GM12864 (cell line): ENCODE measurements at regions not wholly inside any gene's neighbourhood (a gene's known extent, or its start where the extent isn't known, plus 50 kb on each side); places are given as distances from the start of the nearest gene placed in this dataset.

Experiments used
- DNase-seq: peaks from one replicate; pipeline ENCODE4 v3.0.0-alpha.2; 2011; ENCODE audit warnings: low read depth
- H3K4me3 ChIP-seq: 2 replicates; pipeline ENCODE4 v1.5.1; 2011; ENCODE audit warnings: mild to moderate bottlenecking, low read depth, low read length, control low read depth
- TF ChIP-seq, protein P1 (sequence below): IDR thresholded peaks from 2 replicates; pipeline ENCODE4 v1.5.1; 2011; ENCODE audit warnings: low read depth, mild to moderate bottlenecking, moderate library complexity, low read length, control low read depth, inconsistent platforms; ENCODE audit errors: missing control alignments

DNA sequence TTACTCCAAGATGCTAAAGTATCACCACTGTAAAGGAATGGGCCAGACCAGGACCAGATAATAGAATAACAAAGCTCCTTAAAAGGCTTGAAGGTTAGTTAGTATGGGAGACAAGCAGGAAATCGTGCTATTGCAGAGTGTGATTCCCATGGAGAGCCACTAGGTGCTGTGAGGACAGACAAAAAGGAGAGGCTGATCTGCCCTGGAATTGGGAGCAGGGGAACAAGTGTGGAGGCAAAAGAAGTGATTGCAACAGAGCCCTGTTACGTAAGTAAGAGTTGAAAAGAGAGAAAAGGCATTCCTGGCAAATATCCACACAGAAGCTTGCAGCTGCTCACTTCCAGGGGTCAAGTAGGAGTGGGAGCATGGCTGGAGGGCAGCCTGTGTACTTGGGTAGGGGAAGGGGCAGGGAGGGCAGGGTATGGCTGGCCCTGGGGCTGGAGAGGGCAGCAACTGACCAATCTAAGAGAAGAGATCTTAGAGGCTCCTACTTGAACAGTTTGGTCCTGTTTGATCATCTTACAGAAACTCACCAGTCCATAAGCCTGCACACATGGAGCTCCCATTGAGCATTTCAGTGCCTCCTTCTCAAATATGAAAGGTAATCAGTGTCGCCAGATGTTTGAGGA lies 207.7 kb upstream of the GJB5 start:
- DNase-seq: no peak
- no peak overlapping the region for H3K4me3 ChIP-seq
- TF ChIP-seq, protein P1, sequence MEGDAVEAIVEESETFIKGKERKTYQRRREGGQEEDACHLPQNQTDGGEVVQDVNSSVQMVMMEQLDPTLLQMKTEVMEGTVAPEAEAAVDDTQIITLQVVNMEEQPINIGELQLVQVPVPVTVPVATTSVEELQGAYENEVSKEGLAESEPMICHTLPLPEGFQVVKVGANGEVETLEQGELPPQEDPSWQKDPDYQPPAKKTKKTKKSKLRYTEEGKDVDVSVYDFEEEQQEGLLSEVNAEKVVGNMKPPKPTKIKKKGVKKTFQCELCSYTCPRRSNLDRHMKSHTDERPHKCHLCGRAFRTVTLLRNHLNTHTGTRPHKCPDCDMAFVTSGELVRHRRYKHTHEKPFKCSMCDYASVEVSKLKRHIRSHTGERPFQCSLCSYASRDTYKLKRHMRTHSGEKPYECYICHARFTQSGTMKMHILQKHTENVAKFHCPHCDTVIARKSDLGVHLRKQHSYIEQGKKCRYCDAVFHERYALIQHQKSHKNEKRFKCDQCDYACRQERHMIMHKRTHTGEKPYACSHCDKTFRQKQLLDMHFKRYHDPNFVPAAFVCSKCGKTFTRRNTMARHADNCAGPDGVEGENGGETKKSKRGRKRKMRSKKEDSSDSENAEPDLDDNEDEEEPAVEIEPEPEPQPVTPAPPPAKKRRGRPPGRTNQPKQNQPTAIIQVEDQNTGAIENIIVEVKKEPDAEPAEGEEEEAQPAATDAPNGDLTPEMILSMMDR: peak; percentile 32

- TF ChIP-seq, protein P1: peak; percentile 54
Measured at GRCh38 chr1:34549199-34549598, 205.6 kb upstream of the GJB5 start.

DNA sequence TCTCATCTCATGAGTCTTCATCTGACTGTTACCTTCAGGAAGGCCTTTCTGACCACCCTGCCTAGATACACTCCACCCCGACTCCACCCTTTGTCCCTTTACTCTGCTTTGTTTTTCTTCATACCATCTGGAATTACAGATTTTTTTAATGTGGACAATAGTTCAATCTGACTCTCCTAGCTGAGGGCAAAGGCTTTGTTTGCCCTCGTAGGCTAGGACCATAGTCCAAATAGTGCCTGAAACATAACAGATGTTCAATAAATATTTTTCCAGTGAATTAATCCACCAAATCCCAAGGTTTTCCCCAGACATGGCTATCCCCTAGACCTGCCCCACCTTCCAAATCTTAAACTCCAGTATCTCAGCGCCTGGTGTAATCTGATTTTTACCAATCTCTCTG lies 176.5 kb upstream of the GJB5 start:
- H3K4me3 ChIP-seq: no peak overlapping the region
- DNase-seq: no peak
- TF ChIP-seq, protein P1: no peak

More at GRCh38 chr1:34549199-34549598, 205.6 kb upstream of the GJB5 start:
- DNase-seq: no peak
- no peak overlapping the region for H3K4me3 ChIP-seq

- no peak for DNase-seq
- TF ChIP-seq, protein P1: no peak
- H3K4me3 ChIP-seq: no peak overlapping the region
Measured at GRCh38 chr1:34582356-34582755, 172.5 kb upstream of the GJB5 start.

- H3K4me3 ChIP-seq: no peak overlapping the region
- DNase-seq: no peak
- TF ChIP-seq, protein P1: no peak
Measured at GRCh38 chr1:34587761-34588160, 167.1 kb upstream of the GJB5 start.

GRCh38 chr1:34590211-34590623 lies 164.6 kb upstream of the GJB5 start:
- DNase-seq: no peak
- no peak overlapping the region for H3K4me3 ChIP-seq
- TF ChIP-seq, protein P1: no peak
